NT2/D1 (cell line): ENCODE measurements at regions not wholly inside any gene's neighbourhood (a gene's known extent, or its start where the extent isn't known, plus 50 kb on each side); places are given as distances from the start of the nearest gene placed in this dataset.

Experiments
- SUZ12 ChIP-seq: IDR thresholded peaks from 2 replicates; pipeline ENCODE4 v1.6.1; 2011; ENCODE audit not compliant: insufficient read length, insufficient read depth; ENCODE audit errors: extremely low read depth
- YY1 ChIP-seq: IDR thresholded peaks from 2 replicates; pipeline ENCODE4 v1.6.1; 2011; ENCODE audit not compliant: insufficient read length, insufficient read depth

DNA sequence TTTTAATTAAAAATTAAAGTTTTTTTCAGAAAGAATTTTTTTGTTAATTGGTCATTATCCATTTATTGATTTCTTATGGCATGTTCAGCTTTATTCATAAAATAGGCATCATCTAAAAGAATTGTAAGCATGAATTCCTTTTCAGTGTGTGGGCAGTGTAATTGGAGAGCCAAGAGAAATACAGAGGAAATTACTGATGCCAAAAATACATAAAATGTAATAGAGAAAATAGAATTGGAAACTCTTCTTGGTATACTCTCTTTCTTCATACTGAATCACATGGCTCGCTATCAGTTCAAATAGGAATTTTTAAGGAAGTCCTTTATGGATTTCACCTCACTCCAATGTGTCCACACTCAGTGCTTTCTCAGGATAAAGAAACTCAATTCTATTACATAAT is 663.6 kb upstream of the NRXN1 start:
- TF ChIP-seq YY1 (no peak), SUZ12 (no peak)
